HepG2 (cell line): ENCODE measurements at regions not wholly inside any gene's neighbourhood (a gene's known extent, or its start where the extent isn't known, plus 50 kb on each side); places are given as distances from the start of the nearest gene placed in this dataset.

ENCODE experiments used
- ATAC-seq: fragments of 200-7000 bp; cut with Tn5 transposase; 3 replicates; pipeline ENCODE4 v1.9.1; 2020; ENCODE audit warnings: mild to moderate bottlenecking, moderate library complexity
- BruUV-seq: library from RNA; stranded (reverse); fragments of 400-500 nt; replicated peaks from 2 replicates; lab custom pipeline; 2021; lab: Mats Ljungman, UMichigan
- CTCF ChIA-PET: fragments of 300-600 bp; formaldehyde crosslinking; extraction: SDS; loops from one replicate; lab custom pipeline; 2021; ENCODE audit warnings: low total read pairs, inconsistent platforms, low intra/inter-chr PET ratio; lab: Yijun Ruan, JAX
- POLR2A ChIA-PET: fragments of 350-600 bp; sonication (Branson Sonifier 250); formaldehyde crosslinking; loops from one replicate; lab custom pipeline; 2020; ENCODE audit warnings: antibody characterized with exemption, inconsistent platforms; lab: Yijun Ruan, JAX
- DNase-seq: peaks from one replicate; pipeline ENCODE4 v3.0.0-alpha.2; 2015; ENCODE audit warnings: low spot score
- FAIRE-seq: peaks from 3 replicates; lab custom pipeline; 2011; peaks lifted over from hg19 to GRCh38; lab: Jason Lieb, UNC
- H2AFZ ChIP-seq: one replicate; pipeline ENCODE4 v1.6.1; 2011; ENCODE audit warnings: low read length, inconsistent platforms
- H3K27ac ChIP-seq: fragments of 300-600 bp; 3 replicates; pipeline ENCODE4 v1.8.0; 2011; ENCODE audit warnings: mixed run types, mild to moderate bottlenecking, mixed read lengths, low read length, inconsistent platforms; ENCODE audit not compliant: insufficient read depth; ENCODE audit errors: extremely low read length
- H3K27me3 ChIP-seq, 2 experiments: fragments of 200-600 bp in 1 of 2; 2 replicates in 1 of 2; 3 replicates in 1 of 2; pipeline versions ENCODE4 v1.6.0 to v1.8.0; 2011; ENCODE audit warnings: low read length in 2 of 2, mild to moderate bottlenecking in 2 of 2, moderate library complexity in 2 of 2, inconsistent platforms in 1 of 2; ENCODE audit not compliant: insufficient read depth in 2 of 2, control insufficient read depth in 1 of 2
- H3K36me3 ChIP-seq, 2 experiments: fragments of 200-600 bp in 1 of 2; replicated peaks in 1 of 2; 2 replicates in 1 of 2; 3 replicates in 1 of 2; pipeline versions ENCODE4 v1.5.1 to v1.8.0; 2011; ENCODE audit warnings: low read length in 2 of 2, inconsistent platforms in 1 of 2; ENCODE audit not compliant: insufficient read depth in 2 of 2, control insufficient read depth in 1 of 2
- H3K4me1 ChIP-seq: 2 replicates; pipeline ENCODE4 v1.5.1; 2012; ENCODE audit warnings: low read length, inconsistent platforms; ENCODE audit not compliant: insufficient read depth
- H3K4me2 ChIP-seq: 2 replicates; pipeline ENCODE4 v1.6.0; 2011; ENCODE audit warnings: low read depth, low read length, inconsistent platforms
- H3K4me3 ChIP-seq, 3 experiments: fragments of 200-600 bp in 1 of 3; sonication (generic), shearing (Covaris generic) in 1 of 3; replicated peaks in 1 of 3; 2 replicates each; pipeline ENCODE4 v1.5.1; 2011 to 2016; ENCODE audit warnings: low read length in 3 of 3, inconsistent platforms in 2 of 3, low read depth in 2 of 3, mild to moderate bottlenecking in 2 of 3, control low read depth in 1 of 3, mixed read lengths in 1 of 3; ENCODE audit not compliant: insufficient read depth in 1 of 3
- H3K79me2 ChIP-seq: one replicate; pipeline ENCODE4 v1.6.1; 2011; ENCODE audit warnings: low read length, inconsistent platforms; ENCODE audit not compliant: insufficient read depth
- H3K9ac ChIP-seq: 2 replicates; pipeline ENCODE4 v1.6.0; 2011; ENCODE audit warnings: mild to moderate bottlenecking, low read depth, low read length, inconsistent platforms; ENCODE audit not compliant: insufficient read depth
- H3K9me3 ChIP-seq: 2 replicates; pipeline ENCODE4 v1.5.1; 2012; ENCODE audit warnings: mild to moderate bottlenecking, low read length
- H4K20me1 ChIP-seq: 2 replicates; pipeline ENCODE4 v1.6.0; 2011; ENCODE audit warnings: inconsistent platforms, mild to moderate bottlenecking, low read length, moderate library complexity; ENCODE audit not compliant: insufficient read depth
- CCDC6 ChIP-seq: sonication (generic); formaldehyde crosslinking; IDR thresholded peaks from 2 replicates; pipeline ENCODE4 v1.8.1; 2022; ENCODE audit warnings: mild to moderate bottlenecking, missing genetic modification reagents, moderate library complexity
- CENPT ChIP-seq: sonication (generic); formaldehyde crosslinking; IDR thresholded peaks from 2 replicates; pipeline ENCODE4 v1.8.0; 2022; ENCODE audit warnings: low read depth, mild to moderate bottlenecking, moderate library complexity, missing genetic modification reagents
- CERS6 ChIP-seq: sonication (generic); formaldehyde crosslinking; IDR thresholded peaks from 2 replicates; pipeline ENCODE4 v1.5.0; 2020; ENCODE audit warnings: missing genetic modification reagents
- EZH2 ChIP-seq: conservative IDR thresholded peaks from 2 replicates; pipeline ENCODE4 v1.6.1; 2012; ENCODE audit warnings: mild to moderate bottlenecking, low read depth, low read length, moderate library complexity
- MEIS2 ChIP-seq: sonication (generic); formaldehyde crosslinking; IDR thresholded peaks from 2 replicates; pipeline ENCODE4 v1.9.0; 2021; ENCODE audit warnings: mild to moderate bottlenecking, missing genetic modification reagents
- MXD1 ChIP-seq: sonication (generic); formaldehyde crosslinking; IDR thresholded peaks from 2 replicates; pipeline ENCODE4 v1.4.0; 2020; ENCODE audit warnings: mild to moderate bottlenecking, missing genetic modification reagents
- NFYB ChIP-seq: sonication (generic); formaldehyde crosslinking; IDR thresholded peaks from 2 replicates; pipeline ENCODE4 v1.4.0; 2020; ENCODE audit warnings: missing genetic modification reagents
- NR2F6 ChIP-seq, 2 experiments: IDR thresholded peaks; 2 replicates each; pipeline ENCODE4 v1.6.1; 2016; ENCODE audit warnings: antibody characterized with exemption in 1 of 2, mild to moderate bottlenecking in 1 of 2
- ONECUT2 ChIP-seq: sonication (generic); formaldehyde crosslinking; IDR thresholded peaks from 2 replicates; pipeline ENCODE4 v1.4.0; 2020; ENCODE audit warnings: missing genetic modification reagents
- TFDP1 ChIP-seq: IDR thresholded peaks from 2 replicates; pipeline ENCODE4 v1.6.1; 2016; ENCODE audit warnings: missing compliant biosample characterization, missing genetic modification reagents, borderline replicate concordance
- ZNF101 ChIP-seq: sonication (generic); formaldehyde crosslinking; IDR thresholded peaks from 2 replicates; pipeline ENCODE4 v1.4.0; 2020; ENCODE audit warnings: mild to moderate bottlenecking, low read depth, missing genetic modification reagents, borderline replicate concordance
- ZNF138 ChIP-seq: sonication (generic); formaldehyde crosslinking; IDR thresholded peaks from 2 replicates; pipeline ENCODE4 v1.5.0; 2020; ENCODE audit warnings: mild to moderate bottlenecking, low read depth, missing genetic modification reagents
- ZNF34 ChIP-seq: sonication (generic); formaldehyde crosslinking; IDR thresholded peaks from 2 replicates; pipeline ENCODE4 v1.4.0; 2020; ENCODE audit warnings: mild to moderate bottlenecking, missing genetic modification reagents, borderline replicate concordance
- ZNF510 ChIP-seq: sonication (generic); formaldehyde crosslinking; IDR thresholded peaks from 2 replicates; pipeline ENCODE4 v1.4.0; 2020; ENCODE audit warnings: low read depth, mild to moderate bottlenecking, missing genetic modification reagents
- ZNF513 ChIP-seq: sonication (generic); formaldehyde crosslinking; conservative IDR thresholded peaks from 2 replicates; pipeline ENCODE4 v1.5.0; 2020; ENCODE audit warnings: missing genetic modification reagents
- ZNF570 ChIP-seq: sonication (generic); formaldehyde crosslinking; IDR thresholded peaks from 2 replicates; pipeline ENCODE4 v1.4.0; 2020; ENCODE audit warnings: mild to moderate bottlenecking, missing genetic modification reagents, borderline replicate concordance
- in situ Hi-C: cut with HindIII; loops from 2 replicates; pipeline ENCODE4 v1.10.0; 2017; ENCODE audit warnings: low pct_unique_long_range_greater_than_20kb; ENCODE audit not compliant: extremely low pct_ligation_motif_present
- intact Hi-C: fragments of 100-400 bp; cut with micrococcal nuclease; formaldehyde crosslinking; loops from one replicate; pipeline ENCODE4 v1.10.0; 2022; ENCODE audit not compliant: unreplicated experiment

GRCh38 chr13:80857321-80857720 is 516.4 kb upstream of the SPRY2 start:
- H3K4me1 ChIP-seq, result no peaks in the 10 kb centered on the region
- DNase-seq (no peak), ATAC-seq (no peak), FAIRE-seq (no peak)
- H3K4me3 ChIP-seq, result no peak overlapping the region
- TF ChIP-seq ONECUT2 (CRISPR knock-in tag) (no peak), CENPT (CRISPR knock-in tag) (no peak), ZNF34 (CRISPR knock-in tag) (no peak), EZH2 (no peak), CCDC6 (CRISPR knock-in tag) (no peak), ZNF510 (CRISPR knock-in tag) (no peak), TFDP1 (CRISPR knock-in tag) (no peak), MXD1 (CRISPR knock-in tag) (no peak), NFYB (CRISPR knock-in tag) (no peak), ZNF138 (CRISPR knock-in tag) (no peak), CERS6 (CRISPR knock-in tag) (no peak), MEIS2 (no peak), ZNF570 (CRISPR knock-in tag) (no peak), ZNF513 (no peak), NR2F6 (IDR thresholded peaks at IDR 0.05) (no peak), NR2F6 (CRISPR knock-in tag; IDR thresholded peaks at IDR 0.05) (no peak), ZNF101 (CRISPR knock-in tag) (no peak)
- intact Hi-C loops, result no loop called here
- no peak overlapping the region for H3K4me2 ChIP-seq
- no peak overlapping the region for H3K9ac ChIP-seq
- no peaks in the 10 kb centered on the region for H3K79me2 ChIP-seq
- H2AFZ ChIP-seq, result no peak overlapping the region
- H4K20me1 ChIP-seq, result no peaks in the 10 kb centered on the region
- ChIA-PET POLR2A (no interaction called here), CTCF (no interaction called here)
- in situ Hi-C loops, result no loop called here
- no peaks in the 10 kb centered on the region for H3K9me3 ChIP-seq
- no peaks in the 10 kb centered on the region for H3K36me3 ChIP-seq
- H3K27ac ChIP-seq, result no peak overlapping the region
- no TSS peak for BruUV-seq
- no peaks in the 10 kb centered on the region for H3K27me3 ChIP-seq
